Kidney capillary endothelial cell (primary cell): ENCODE measurements at regions not wholly inside any gene's neighbourhood (a gene's known extent, or its start where the extent isn't known, plus 50 kb on each side); places are given as distances from the start of the nearest gene placed in this dataset.
A peak's percentile ranks its signal among the peaks of the same experiment; 100 is the strongest.
"Not testable (repeated sequence)": the region's sequence is repeated elsewhere in the genome, so short reads cannot be mapped to it uniquely, and the experiment has no call there.

Source experiments
- DNase-seq: peaks from one replicate; pipeline ENCODE4 v3.0.0-alpha.2; 2018; ENCODE audit warnings: low spot score

- no peak for DNase-seq
Measured at GRCh38 chr10:36872702-36873393, 252.6 kb upstream of the ANKRD30A start.

GRCh38 chr10:36840788-36841187, 284.6 kb upstream of the ANKRD30A start:
- no peak for DNase-seq

- no peak for DNase-seq
Measured at GRCh38 chr10:36837416-36837815, 288.0 kb upstream of the ANKRD30A start.

GRCh38 chr10:36819781-36820180, 305.6 kb upstream of the ANKRD30A start:
- no peak for DNase-seq

- DNase-seq, result no peak
Measured at GRCh38 chr10:36817898-36818297, 307.5 kb upstream of the ANKRD30A start.

GRCh38 chr10:36808625-36809362, 316.6 kb upstream of the ANKRD30A start:
- no peak for DNase-seq

GRCh38 chr10:36803229-36803628, 322.2 kb upstream of the ANKRD30A start:
- no peak for DNase-seq

GRCh38 chr10:36802490-36803153, 322.8 kb upstream of the ANKRD30A start:
- no peak for DNase-seq

GRCh38 chr10:36801660-36802059, 323.7 kb upstream of the ANKRD30A start:
- no peak for DNase-seq

GRCh38 chr10:36794981-36795380, 330.4 kb upstream of the ANKRD30A start:
- DNase-seq, result no peak

GRCh38 chr10:36789974-36790373, 335.4 kb upstream of the ANKRD30A start:
- no peak for DNase-seq

GRCh38 chr10:36788152-36788551, 337.2 kb upstream of the ANKRD30A start:
- no peak for DNase-seq

GRCh38 chr10:36783400-36783799, 342.0 kb upstream of the ANKRD30A start:
- no peak for DNase-seq

GRCh38 chr10:36781570-36781969, 343.8 kb upstream of the ANKRD30A start:
- DNase-seq, result no peak

GRCh38 chr10:36780158-36780557, 345.2 kb upstream of the ANKRD30A start:
- DNase-seq, result no peak

- peak; percentile 65 for DNase-seq
Measured at GRCh38 chr10:36779238-36779846, 346.1 kb upstream of the ANKRD30A start.

GRCh38 chr10:36778651-36779050, 346.7 kb upstream of the ANKRD30A start:
- DNase-seq, result no peak

- DNase-seq, result no peak
Measured at GRCh38 chr10:36773652-36774051, 351.7 kb upstream of the ANKRD30A start.

- no peak for DNase-seq
Measured at GRCh38 chr10:36771725-36772124, 353.7 kb upstream of the ANKRD30A start.

- DNase-seq, result not testable (repeated sequence)
Measured at GRCh38 chr10:36769741-36770140, 355.7 kb upstream of the ANKRD30A start.

GRCh38 chr10:36766940-36767339, 358.5 kb upstream of the ANKRD30A start:
- no peak for DNase-seq

GRCh38 chr10:36766415-36766810, 359.0 kb upstream of the ANKRD30A start:
- no peak for DNase-seq
